Cardiac fibroblast (primary cell): ENCODE measurements at regions not wholly inside any gene's neighbourhood (a gene's known extent, or its start where the extent isn't known, plus 50 kb on each side); places are given as distances from the start of the nearest gene placed in this dataset.

Source experiments
- DNase-seq, 2 donors: peaks; one replicate each; pipeline versions ENCODE4 v3.0.0 to v3.0.0-alpha.2; 2010; ENCODE audit warnings: low read depth in 2 of 2
- H3K4me3 ChIP-seq, 2 donors: replicated peaks in 1 of 2; 1 replicate in 1 of 2; 2 replicates in 1 of 2; pipeline ENCODE4 v1.5.1; 2011; ENCODE audit warnings: low read depth in 2 of 2, low read length in 2 of 2, mild to moderate bottlenecking in 2 of 2, moderate library complexity in 1 of 2
- CTCF ChIP-seq: IDR thresholded peaks from one replicate; pipeline ENCODE4 v1.5.1; 2011; ENCODE audit warnings: low read depth, mild to moderate bottlenecking, low read length, inconsistent platforms

GRCh38 chr6:170208182-170208601 lies 82.7 kb downstream of the DLL1 start:
- no peak overlapping the region for H3K4me3 ChIP-seq
- TF ChIP-seq CTCF: no peak
- DNase-seq: no peak

GRCh38 chr6:170207586-170208181 lies 83.2 kb downstream of the DLL1 start:
- DNase-seq: no peak
- no peak for TF ChIP-seq CTCF
- H3K4me3 ChIP-seq: no peak overlapping the region

- TF ChIP-seq CTCF: no peak
- H3K4me3 ChIP-seq: no peak overlapping the region
- no peak for DNase-seq
Observed at GRCh38 chr6:170206851-170207431, 83.9 kb downstream of the DLL1 start.

GRCh38 chr6:170206317-170206621 lies 84.6 kb downstream of the DLL1 start:
- no peak overlapping the region for H3K4me3 ChIP-seq
- DNase-seq: no peak
- no peak for TF ChIP-seq CTCF

GRCh38 chr6:170205534-170206316 lies 85.2 kb downstream of the DLL1 start:
- no peak for DNase-seq
- H3K4me3 ChIP-seq: no peak overlapping the region
- TF ChIP-seq CTCF: no peak

- H3K4me3 ChIP-seq: no peak overlapping the region
- no peak for TF ChIP-seq CTCF
- no peak for DNase-seq
Observed at GRCh38 chr6:170205126-170205525, 85.8 kb downstream of the DLL1 start.
